Calu3 (cell line): ENCODE measurements at regions not wholly inside any gene's neighbourhood (a gene's known extent, or its start where the extent isn't known, plus 50 kb on each side); places are given as distances from the start of the nearest gene placed in this dataset.

Experiments used
- BruUV-seq: library from RNA; stranded (reverse); fragments of 400-500 nt; replicated peaks from 2 replicates; lab custom pipeline; 2021; lab: Mats Ljungman, UMichigan
- CTCF ChIA-PET: fragments of 300-600 bp; sonication (Branson Sonifier 250); formaldehyde crosslinking; loops from one replicate; lab custom pipeline; 2022; ENCODE audit warnings: antibody characterized with exemption; lab: Charles Lee
- DNase-seq: peaks from one replicate; pipeline ENCODE4 v3.0.0; 2022
- H3K27ac Mint-ChIP-seq: one replicate; pipeline ENCODE4 v1.8.0; 2022; ENCODE audit warnings: mixed read lengths; ENCODE audit not compliant: unreplicated experiment
- H3K27me3 Mint-ChIP-seq: one replicate; pipeline ENCODE4 v1.8.0; 2022; ENCODE audit warnings: mixed read lengths; ENCODE audit not compliant: unreplicated experiment
- H3K36me3 Mint-ChIP-seq: one replicate; pipeline ENCODE4 v1.8.0; 2022; ENCODE audit warnings: mild to moderate bottlenecking, moderate library complexity, mixed read lengths; ENCODE audit not compliant: insufficient read depth, unreplicated experiment
- H3K4me1 Mint-ChIP-seq: one replicate; pipeline ENCODE4 v1.8.0; 2022; ENCODE audit warnings: mild to moderate bottlenecking, low read depth, mixed read lengths; ENCODE audit not compliant: unreplicated experiment
- H3K4me3 Mint-ChIP-seq: one replicate; pipeline ENCODE4 v1.8.0; 2022; ENCODE audit warnings: mild to moderate bottlenecking, low read depth, moderate library complexity, mixed read lengths; ENCODE audit not compliant: unreplicated experiment
- H3K9me3 Mint-ChIP-seq: one replicate; pipeline ENCODE4 v1.8.0; 2022; ENCODE audit warnings: low read depth, mixed read lengths; ENCODE audit not compliant: unreplicated experiment
- intact Hi-C: fragments of 100-400 bp; cut with micrococcal nuclease; formaldehyde crosslinking; loops from one replicate; pipeline ENCODE4 v1.10.0; 2022; ENCODE audit not compliant: unreplicated experiment
- TF ChIP-seq, protein P1 (sequence below): fragments of 200-600 bp; IDR thresholded peaks from one replicate; pipeline ENCODE4 v1.8.0; 2022; ENCODE audit warnings: antibody characterized with exemption; ENCODE audit not compliant: unreplicated experiment

DNA sequence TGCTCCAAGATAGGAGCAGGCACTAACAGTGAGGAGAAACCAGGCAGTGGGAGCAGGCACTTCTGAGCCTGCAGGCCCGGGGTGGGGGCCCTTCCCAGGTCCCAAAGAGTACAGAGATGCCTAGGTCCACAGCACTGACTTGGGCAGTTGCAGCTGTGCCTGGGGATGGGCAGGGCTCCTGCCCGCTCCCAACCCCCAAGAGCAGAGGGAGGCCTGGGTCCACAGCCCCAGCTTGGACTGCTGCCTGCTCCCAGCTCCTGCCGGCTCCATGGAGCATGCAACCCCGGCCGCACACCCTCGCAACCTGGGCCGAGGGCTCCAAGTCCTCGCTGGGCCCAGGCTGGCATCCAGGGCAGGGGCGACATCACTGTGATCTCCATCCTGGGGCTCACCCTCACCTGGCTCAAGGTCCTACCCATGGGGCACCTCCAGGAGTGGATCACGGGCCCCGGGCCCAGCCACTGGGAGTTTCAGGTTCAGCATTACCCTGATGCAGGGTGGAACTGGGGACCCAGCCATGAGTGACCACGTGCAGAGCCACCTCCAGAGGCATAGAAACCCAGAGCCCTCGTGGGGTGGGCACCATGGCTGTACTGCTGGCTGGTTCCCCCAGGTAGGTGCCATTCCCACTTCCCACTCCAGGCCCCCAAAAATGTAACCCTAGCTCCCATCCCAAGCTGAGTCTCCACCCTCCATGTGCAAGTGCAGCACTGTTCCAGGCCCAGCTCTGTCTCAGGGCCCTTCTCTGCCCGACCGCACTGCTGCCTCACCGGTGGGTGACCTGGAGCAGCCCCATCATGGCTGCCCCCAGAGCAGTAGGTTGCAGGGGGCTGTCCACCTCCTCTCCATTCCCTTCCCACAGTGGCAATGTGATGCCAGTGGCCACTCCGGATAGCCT is 325.6 kb downstream of the NR4A2 start:
- CTCF ChIA-PET: no interaction called here
- intact Hi-C loops: no loop called here
- H3K4me3 Mint-ChIP-seq: no peak overlapping the region
- H3K9me3 Mint-ChIP-seq: peaks cover 2% of the 10 kb centered on the region
- H3K36me3 Mint-ChIP-seq: no peaks in the 10 kb centered on the region
- no peak for DNase-seq
- H3K27ac Mint-ChIP-seq: no peak overlapping the region
- BruUV-seq: no TSS peak
- TF ChIP-seq, protein P1, sequence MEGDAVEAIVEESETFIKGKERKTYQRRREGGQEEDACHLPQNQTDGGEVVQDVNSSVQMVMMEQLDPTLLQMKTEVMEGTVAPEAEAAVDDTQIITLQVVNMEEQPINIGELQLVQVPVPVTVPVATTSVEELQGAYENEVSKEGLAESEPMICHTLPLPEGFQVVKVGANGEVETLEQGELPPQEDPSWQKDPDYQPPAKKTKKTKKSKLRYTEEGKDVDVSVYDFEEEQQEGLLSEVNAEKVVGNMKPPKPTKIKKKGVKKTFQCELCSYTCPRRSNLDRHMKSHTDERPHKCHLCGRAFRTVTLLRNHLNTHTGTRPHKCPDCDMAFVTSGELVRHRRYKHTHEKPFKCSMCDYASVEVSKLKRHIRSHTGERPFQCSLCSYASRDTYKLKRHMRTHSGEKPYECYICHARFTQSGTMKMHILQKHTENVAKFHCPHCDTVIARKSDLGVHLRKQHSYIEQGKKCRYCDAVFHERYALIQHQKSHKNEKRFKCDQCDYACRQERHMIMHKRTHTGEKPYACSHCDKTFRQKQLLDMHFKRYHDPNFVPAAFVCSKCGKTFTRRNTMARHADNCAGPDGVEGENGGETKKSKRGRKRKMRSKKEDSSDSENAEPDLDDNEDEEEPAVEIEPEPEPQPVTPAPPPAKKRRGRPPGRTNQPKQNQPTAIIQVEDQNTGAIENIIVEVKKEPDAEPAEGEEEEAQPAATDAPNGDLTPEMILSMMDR: no peak
- no peaks in the 10 kb centered on the region for H3K4me1 Mint-ChIP-seq
- H3K27me3 Mint-ChIP-seq: no peaks in the 10 kb centered on the region

DNA sequence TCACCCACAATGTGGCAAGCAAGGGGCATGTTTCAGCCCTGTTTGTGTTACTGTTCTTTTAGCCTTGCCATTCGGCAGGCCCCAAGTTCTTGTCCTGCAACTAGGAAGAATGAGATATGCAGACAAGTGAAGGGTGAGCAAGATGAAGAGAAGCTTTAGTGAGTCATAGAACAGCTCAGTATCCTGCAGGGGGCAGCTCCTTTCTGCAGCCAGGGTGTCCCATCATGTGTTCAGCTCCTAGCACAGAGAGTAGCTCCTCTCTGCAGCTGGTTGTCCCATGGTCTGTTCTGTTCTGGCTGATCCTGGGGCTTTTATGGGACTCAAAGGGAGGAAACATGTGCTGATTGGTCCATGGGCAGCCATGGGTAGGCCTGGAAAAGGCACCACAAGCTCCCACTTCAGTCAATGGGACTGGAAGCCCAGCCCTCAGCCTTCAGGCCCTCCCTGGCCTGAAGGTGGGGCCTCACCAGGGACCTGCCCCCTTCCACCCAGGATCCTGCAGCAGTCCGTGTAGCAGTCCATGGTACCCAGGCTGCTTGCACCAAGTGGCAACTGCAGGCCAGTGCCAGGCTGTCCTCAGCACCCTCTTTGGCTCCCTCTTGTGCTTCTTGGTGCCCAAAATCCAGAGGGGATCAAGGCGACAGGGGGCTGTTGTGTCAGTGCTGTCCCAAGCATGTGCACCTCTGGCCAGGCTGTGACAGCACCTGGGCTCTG is 326.4 kb downstream of the NR4A2 start:
- intact Hi-C loops: no loop called here
- BruUV-seq: no TSS peak

DNA sequence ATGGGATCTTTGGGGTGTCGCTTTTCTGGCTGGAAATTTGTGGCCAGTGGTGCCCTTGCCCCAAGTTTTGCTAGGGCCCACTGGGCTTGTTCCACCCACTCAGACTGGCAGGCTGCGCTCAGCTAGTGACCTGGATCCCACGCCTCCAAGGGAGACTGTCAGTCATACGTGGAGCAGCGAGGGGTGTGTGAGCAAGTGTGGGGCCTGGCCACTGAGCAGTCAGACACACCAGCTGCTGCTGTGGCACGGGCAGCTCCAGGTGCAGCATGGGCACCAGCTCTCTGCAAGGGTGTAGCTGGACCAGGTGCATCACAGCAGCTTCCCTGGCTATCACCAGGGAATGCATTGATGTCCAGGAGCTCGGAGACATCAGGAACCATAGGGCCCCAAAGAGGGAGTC is 327.0 kb downstream of the NR4A2 start:
- no peak for DNase-seq
- H3K36me3 Mint-ChIP-seq: no peaks in the 10 kb centered on the region
- CTCF ChIA-PET: no interaction called here
- H3K27me3 Mint-ChIP-seq: no peaks in the 10 kb centered on the region
- peaks cover 2% of the 10 kb centered on the region for H3K9me3 Mint-ChIP-seq
- BruUV-seq: no TSS peak
- intact Hi-C loops: no loop called here
- no peak overlapping the region for H3K4me3 Mint-ChIP-seq
- H3K4me1 Mint-ChIP-seq: no peaks in the 10 kb centered on the region
- TF ChIP-seq, protein P1: no peak
- no peak overlapping the region for H3K27ac Mint-ChIP-seq

More for the DNA sequence above, 326.4 kb downstream of the NR4A2 start:
- TF ChIP-seq, protein P1: no peak
- Mint-ChIP-seq H3K4me3 (no peak overlapping the region), H3K9me3 (peaks cover 2% of the 10 kb centered on the region), H3K4me1 (no peaks in the 10 kb centered on the region), H3K36me3 (no peaks in the 10 kb centered on the region), H3K27me3 (no peaks in the 10 kb centered on the region), H3K27ac (no peak overlapping the region)
- CTCF ChIA-PET: no interaction called here
- DNase-seq: no peak

DNA sequence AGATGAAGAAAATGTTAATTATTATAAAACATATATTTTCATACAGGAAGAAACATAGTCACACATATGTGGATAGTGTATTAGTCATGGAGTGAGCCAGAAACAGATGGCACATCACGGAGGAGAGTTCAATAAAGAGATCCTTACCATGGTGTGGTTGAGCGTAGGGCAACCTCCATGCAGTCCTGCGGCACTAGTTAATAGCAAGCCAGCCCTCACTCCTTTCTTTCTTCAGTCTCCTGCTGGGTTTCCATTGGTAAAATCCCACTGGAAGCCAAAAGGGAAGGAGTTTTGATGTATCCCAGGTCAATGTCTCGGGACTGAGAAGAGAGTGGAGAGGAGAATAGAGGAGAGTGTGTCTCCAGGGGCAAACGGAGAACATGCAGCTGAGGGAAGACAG is 328.1 kb downstream of the NR4A2 start:
- TF ChIP-seq, protein P1: no peak
- no peak overlapping the region for H3K27ac Mint-ChIP-seq
- H3K27me3 Mint-ChIP-seq: no peaks in the 10 kb centered on the region
- H3K36me3 Mint-ChIP-seq: no peaks in the 10 kb centered on the region
- CTCF ChIA-PET: no interaction called here
- no TSS peak for BruUV-seq
- no peak for DNase-seq
- no peaks in the 10 kb centered on the region for H3K4me1 Mint-ChIP-seq
- intact Hi-C loops: no loop called here
- no peak overlapping the region for H3K4me3 Mint-ChIP-seq
- no peaks in the 10 kb centered on the region for H3K9me3 Mint-ChIP-seq
